Thoracic aorta (tissue), 2 donors: ENCODE measurements at regions not wholly inside any gene's neighbourhood (a gene's known extent, or its start where the extent isn't known, plus 50 kb on each side); places are given as distances from the start of the nearest gene placed in this dataset.

Experiments used
- ATAC-seq: fragments of 150-250 bp; one replicate; pipeline ENCODE4 v1.8.0; 2017; ENCODE audit warnings: low read depth; ENCODE audit not compliant: insufficient number of reproducible peaks, low FRiP score
- DNase-seq: peaks from one replicate; pipeline ENCODE4 v3.0.0-alpha.2; 2020; ENCODE audit warnings: low spot score
- H3K27ac ChIP-seq, 2 donors: fragments of 200-600 bp; sonication (generic); 1 replicate in 1 of 2; 2 replicates in 1 of 2; pipeline ENCODE4 v1.5.1; 2016; ENCODE audit warnings: mild to moderate bottlenecking in 2 of 2, moderate library complexity in 2 of 2
- H3K27me3 ChIP-seq: fragments of 200-600 bp; sonication (generic); replicated peaks from 2 replicates; pipeline ENCODE4 v1.6.0; 2016; ENCODE audit warnings: mild to moderate bottlenecking; ENCODE audit not compliant: insufficient read depth
- H3K36me3 ChIP-seq: fragments of 200-600 bp; sonication (generic); one replicate; pipeline ENCODE4 v1.5.1; 2016
- H3K4me1 ChIP-seq, 2 donors: fragments of 200-600 bp; sonication (generic); 1 replicate in 1 of 2; 2 replicates in 1 of 2; pipeline versions ENCODE4 v1.5.1 to v1.6.0; 2016; ENCODE audit warnings: low read depth in 2 of 2, mild to moderate bottlenecking in 1 of 2; ENCODE audit not compliant: control insufficient read depth in 1 of 2
- H3K4me3 ChIP-seq: fragments of 200-600 bp; sonication (generic); 2 replicates; pipeline ENCODE4 v1.5.1; 2016; ENCODE audit warnings: mild to moderate bottlenecking
- H3K9me3 ChIP-seq: fragments of 200-600 bp; sonication (generic); 2 replicates; pipeline ENCODE4 v1.5.1; 2016
- CTCF ChIP-seq: fragments of 200-600 bp; sonication (generic); IDR thresholded peaks from one replicate; pipeline ENCODE4 v1.5.1; 2019; ENCODE audit warnings: antibody characterized with exemption

- no peaks in the 10 kb centered on the region for H3K27me3 ChIP-seq
- H3K9me3 ChIP-seq: no peaks in the 10 kb centered on the region
- ATAC-seq (no peak), DNase-seq (no peak)
- H3K4me3 ChIP-seq: no peak overlapping the region
- H3K36me3 ChIP-seq: no peaks in the 10 kb centered on the region
- peaks cover 0 to 22% of the 10 kb centered on the region in 2 donors for H3K4me1 ChIP-seq
- H3K27ac ChIP-seq: no peak overlapping the region
- TF ChIP-seq CTCF: no peak
Observed at GRCh38 chr10:64215088-64215487, 693.9 kb downstream of the REEP3 start.

- Histone ChIP-seq H3K9me3 (peaks cover 8% of the 10 kb centered on the region), H3K27ac (no peak overlapping the region), H3K36me3 (no peaks in the 10 kb centered on the region), H3K4me3 (no peak overlapping the region), H3K4me1 (no peaks in the 10 kb centered on the region), H3K27me3 (no peaks in the 10 kb centered on the region)
- TF ChIP-seq CTCF: no peak
- DNase-seq: no peak
- ATAC-seq: no peak
Observed at GRCh38 chr10:64219271-64220025, 698.2 kb downstream of the REEP3 start.

- no peak for DNase-seq
- Histone ChIP-seq H3K9me3 (no peaks in the 10 kb centered on the region), H3K27me3 (no peaks in the 10 kb centered on the region), H3K4me1 (no peaks in the 10 kb centered on the region), H3K4me3 (no peak overlapping the region), H3K36me3 (no peaks in the 10 kb centered on the region), H3K27ac (no peak overlapping the region)
- ATAC-seq: no peak
- TF ChIP-seq CTCF: no peak
Observed at GRCh38 chr10:64234489-64234888, 713.3 kb downstream of the REEP3 start.

GRCh38 chr10:64257704-64258103 is 736.5 kb downstream of the REEP3 start:
- Histone ChIP-seq H3K27ac (no peak overlapping the region), H3K4me3 (no peak overlapping the region), H3K27me3 (no peaks in the 10 kb centered on the region), H3K36me3 (no peaks in the 10 kb centered on the region), H3K4me1 (no peaks in the 10 kb centered on the region), H3K9me3 (no peaks in the 10 kb centered on the region)
- no peak for TF ChIP-seq CTCF
- no peak for ATAC-seq
- DNase-seq: no peak

- no peak for DNase-seq
- no peak for TF ChIP-seq CTCF
- H3K36me3 ChIP-seq: no peaks in the 10 kb centered on the region
Observed at GRCh38 chr10:64261092-64261491, 739.9 kb downstream of the REEP3 start.

More at GRCh38 chr10:64261092-64261491, 739.9 kb downstream of the REEP3 start:
- ATAC-seq: no peak
- no peaks in the 10 kb centered on the region for H3K4me1 ChIP-seq
- no peaks in the 10 kb centered on the region for H3K27me3 ChIP-seq
- no peaks in the 10 kb centered on the region for H3K9me3 ChIP-seq
- no peak overlapping the region for H3K4me3 ChIP-seq
- no peak overlapping the region for H3K27ac ChIP-seq
